HL-60 (cell line): ENCODE measurements at regions not wholly inside any gene's neighbourhood (a gene's known extent, or its start where the extent isn't known, plus 50 kb on each side); places are given as distances from the start of the nearest gene placed in this dataset.

Experiments used
- CTCF ChIP-seq: IDR thresholded peaks from one replicate; pipeline ENCODE4 v1.5.1; 2011; ENCODE audit warnings: low read length, control low read depth, inconsistent platforms; ENCODE audit not compliant: insufficient read depth
- REST ChIP-seq: IDR thresholded peaks from 2 replicates; pipeline ENCODE4 v1.6.1; 2012; ENCODE audit warnings: low read depth; ENCODE audit not compliant: insufficient replicate concordance

- no peak for TF ChIP-seq CTCF
- no peak for TF ChIP-seq REST
Observed at GRCh38 chr11:116123739-116124138, 619.5 kb upstream of the CADM1 start.
